GM21529 (cell line): ENCODE measurements at regions not wholly inside any gene's neighbourhood (a gene's known extent, or its start where the extent isn't known, plus 50 kb on each side); places are given as distances from the start of the nearest gene placed in this dataset.

Source experiments
- ATAC-seq: cut with Tn5 transposase; IDR thresholded peaks from one replicate; pipeline ENCODE4 v1.9.1; 2021; ENCODE audit not compliant: unreplicated experiment

DNA sequence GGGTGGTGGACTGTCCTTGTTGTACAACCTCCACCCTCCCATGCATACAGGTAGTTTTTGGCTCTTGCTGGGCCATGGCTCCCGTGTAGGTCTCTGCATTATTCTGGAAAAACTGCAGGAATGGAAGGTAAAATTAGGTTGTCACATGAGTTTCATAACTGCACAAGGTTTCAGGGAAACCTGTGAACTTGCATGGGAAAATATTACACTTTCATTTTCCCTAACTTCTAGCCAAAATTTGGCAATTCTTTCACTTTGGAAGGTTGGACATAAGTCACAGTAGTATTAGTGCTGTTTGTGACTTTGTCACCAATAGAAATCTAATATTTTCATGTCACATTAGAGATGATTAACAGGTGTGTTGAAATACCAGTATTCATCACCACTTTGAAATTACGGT is 118.1 kb upstream of the MGAT5 start:
- no peak for ATAC-seq

DNA sequence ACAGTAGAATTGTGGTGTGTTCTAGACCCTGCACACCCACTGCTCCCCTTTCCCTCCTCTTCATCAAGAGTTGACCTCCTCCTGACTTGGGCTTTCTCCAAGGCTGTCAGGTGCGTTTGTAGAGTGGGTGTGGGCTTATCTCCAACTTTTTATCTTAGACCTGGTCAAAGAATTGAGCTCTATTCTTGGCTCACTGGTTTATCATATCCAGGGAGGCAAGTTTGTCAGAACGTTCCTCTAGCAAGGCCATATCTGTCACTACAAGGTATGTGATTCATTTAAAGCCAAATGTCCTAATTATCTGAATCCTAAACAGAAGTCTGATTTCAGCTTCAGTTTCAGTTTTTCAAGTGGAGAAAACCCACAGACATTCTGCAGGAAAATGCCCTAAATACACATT is 117.1 kb upstream of the MGAT5 start:
- ATAC-seq: no peak

DNA sequence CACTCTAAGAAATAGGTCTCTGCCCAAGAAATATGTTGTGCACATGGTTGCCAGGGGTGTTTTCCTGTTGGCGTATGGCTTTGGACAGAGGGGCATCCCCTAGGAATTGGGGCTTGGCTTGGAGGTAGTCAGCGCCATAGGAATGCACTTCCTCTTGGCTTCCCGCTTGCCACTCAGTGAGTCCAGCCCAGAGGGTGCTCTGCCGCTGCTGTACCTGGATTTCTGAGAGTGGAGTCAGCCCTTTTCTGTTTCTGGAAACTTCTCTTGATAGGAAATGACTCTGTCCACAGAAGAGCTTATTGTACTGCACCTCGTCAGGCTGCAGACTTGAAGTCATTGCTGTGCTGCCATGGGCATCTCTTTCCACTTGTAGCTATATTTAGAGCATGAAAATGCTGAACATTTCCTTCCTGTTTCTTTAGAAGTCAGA is 116.7 kb upstream of the MGAT5 start:
- ATAC-seq: no peak

DNA sequence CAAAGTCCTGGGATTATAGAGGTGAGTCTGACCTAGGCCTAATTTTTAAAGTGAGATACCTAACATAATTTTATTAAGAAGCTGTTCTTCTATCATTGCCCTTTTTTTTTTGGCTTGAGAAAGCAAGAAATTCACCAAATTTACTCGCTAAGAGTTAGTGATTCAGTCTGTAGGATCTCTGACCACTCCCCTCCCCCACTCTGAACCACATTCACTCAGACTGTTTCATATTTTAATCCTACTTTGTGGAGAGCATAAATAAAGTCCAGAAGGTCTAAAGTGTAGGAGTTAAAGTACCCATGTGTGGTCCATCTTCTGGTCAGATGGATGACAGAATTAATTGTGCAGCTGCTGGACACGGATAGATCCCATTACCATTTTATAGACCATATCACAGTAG is 115.8 kb upstream of the MGAT5 start:
- no peak for ATAC-seq

DNA sequence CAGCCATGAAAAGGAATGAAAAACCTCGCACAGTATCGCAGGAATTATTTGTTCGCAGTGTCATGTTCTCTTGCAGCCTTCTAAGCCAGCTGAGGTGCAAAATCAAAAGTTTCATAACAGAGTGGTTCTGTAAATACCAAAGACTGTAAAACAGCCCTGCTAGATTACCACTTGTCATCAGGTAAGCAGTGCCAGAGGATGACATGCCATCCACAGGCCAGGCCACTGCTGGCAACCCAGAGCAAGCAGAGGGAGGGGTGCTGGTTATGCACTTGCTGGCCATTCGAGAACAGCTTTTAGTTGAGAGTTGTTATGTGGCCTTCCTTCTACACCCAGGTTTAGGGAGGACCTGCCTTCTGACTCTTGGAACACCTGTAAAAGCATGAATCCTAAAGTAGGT is 114.3 kb upstream of the MGAT5 start:
- no peak for ATAC-seq

DNA sequence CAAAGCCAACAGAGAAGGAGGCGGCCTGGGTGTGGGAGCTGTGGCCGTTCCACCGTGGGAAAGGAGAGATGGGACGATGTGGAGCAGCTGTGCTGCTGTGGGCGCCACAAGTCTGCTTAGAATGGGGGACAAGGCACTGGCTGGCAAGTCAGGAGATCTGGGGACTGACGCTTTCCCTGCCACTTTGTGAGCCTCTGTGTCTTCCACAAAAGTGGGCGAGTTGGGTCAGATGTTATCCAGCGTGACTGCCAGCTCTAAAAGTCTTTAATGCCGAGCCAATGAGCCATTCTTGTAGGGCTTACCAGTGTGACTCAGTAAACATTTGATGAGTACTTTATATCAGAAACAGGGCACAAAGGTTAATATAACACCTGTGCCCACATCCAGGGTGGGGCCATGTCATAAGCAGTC is 113.6 kb upstream of the MGAT5 start:
- ATAC-seq: no peak

DNA sequence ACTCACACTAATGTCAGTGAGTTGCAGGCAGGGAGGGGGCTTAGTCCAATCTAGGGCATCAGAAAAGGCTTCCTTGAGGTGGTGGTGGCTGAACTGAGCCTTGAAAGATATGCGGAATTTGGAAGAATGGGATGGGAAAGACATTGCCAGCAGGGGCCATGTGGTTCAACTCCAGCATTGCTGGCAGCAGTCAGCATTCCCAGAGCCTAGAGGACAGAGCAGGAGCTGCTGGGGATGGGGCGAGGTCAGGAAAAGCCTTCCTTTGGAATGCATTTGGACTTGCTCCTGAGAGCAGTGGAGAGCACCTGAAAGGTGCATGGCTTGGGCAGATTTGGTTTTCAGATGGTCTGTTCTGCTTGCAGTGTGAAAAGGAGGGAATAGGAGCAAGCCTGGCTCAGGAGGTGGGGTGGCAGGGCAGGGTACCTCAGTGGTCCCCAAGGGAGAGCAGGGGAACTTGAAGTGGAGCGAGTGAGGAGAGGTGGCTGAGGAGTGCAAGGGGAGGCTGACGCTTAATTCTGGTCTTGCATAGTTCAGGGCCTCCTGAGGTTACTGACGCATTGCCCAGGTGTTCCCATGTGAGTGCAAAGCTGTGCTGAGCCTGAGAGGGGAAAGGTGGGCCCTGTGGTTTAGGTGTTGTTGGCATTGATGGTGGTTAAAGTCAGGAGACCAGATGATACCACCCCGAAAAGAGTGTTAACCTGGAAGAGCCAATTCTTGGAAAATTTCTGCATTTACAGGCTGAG is 112.1 kb upstream of the MGAT5 start:
- ATAC-seq: no peak

DNA sequence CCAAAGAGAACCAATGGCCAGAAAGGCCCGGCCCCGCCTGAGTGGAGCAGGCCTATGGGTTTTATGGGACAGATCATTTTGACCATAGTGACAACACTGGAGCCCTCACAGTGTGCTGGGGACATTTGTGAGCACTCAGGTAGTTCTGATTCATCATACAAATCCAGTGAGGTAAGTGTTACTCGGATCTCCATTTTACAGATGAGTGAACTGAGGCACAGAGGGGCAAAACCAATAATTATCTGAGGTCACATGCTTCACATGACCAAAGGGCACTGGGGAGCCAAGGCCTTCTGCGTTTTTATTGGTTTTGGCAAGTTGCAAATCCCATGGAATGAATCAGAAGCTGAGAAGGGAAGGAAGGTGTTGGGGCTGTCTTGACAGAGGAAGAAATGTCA is 111.5 kb upstream of the MGAT5 start:
- no peak for ATAC-seq

DNA sequence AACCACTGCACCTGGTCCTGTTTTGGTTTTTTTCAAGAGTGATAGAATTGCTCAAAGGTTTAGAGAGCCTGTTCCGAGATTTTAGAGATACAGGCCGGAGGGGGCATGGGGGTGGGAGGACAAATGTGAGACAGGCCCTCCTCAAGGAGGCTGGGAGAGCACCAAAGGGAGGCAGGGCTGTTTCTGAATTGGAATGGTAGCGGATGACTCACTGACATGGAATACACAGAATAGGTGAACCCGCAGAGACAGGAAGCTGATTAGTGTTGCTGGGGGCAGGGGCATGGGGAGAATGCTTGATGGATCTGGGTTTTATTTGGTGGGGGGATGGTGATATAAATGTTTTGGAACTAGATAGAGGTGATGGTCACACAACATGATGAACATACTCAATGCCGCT is 111.0 kb upstream of the MGAT5 start:
- ATAC-seq: no peak

DNA sequence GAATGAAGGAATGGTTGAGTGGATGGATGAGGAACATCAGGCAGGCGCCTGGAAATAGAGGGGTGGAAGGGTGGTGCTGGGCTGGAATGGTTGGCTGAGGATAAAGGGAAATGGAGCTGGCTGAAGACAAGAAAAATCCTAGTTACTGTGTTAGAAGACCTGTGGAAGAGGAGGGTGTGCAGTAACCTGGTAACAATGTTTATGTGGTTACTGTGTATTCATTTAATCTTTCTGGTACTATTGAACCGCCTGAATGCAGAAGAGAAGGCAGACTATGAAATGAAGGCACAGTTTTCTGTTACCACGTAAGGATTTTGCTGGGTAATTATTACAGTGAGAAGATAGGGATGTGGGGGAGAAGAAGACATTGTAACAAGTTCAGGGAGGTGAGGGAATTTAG is 110.3 kb upstream of the MGAT5 start:
- no peak for ATAC-seq

DNA sequence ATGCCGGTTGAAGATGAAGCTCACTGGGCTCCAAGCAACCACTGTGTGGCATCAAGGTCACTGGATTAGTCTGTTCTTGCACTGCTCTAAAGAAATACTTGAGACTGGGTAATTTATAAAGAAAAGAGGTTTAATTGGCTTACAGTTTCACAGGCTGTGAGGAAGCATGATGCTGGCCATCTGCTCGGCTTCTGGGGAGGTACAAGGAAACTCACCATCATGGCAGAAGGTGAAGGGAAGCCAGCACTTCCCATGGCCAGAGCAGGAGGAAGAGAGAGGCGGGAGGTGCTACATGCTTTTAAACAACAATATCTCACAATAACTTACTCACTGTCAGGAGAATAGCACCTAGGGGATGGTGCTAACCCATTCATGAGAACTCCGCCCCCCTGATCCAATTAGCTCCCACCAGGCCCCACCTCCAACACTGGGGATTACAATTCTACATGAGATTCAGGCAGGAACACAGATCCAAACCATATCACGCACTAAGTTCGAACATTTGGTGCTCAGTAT is 109.7 kb upstream of the MGAT5 start:
- no peak for ATAC-seq

DNA sequence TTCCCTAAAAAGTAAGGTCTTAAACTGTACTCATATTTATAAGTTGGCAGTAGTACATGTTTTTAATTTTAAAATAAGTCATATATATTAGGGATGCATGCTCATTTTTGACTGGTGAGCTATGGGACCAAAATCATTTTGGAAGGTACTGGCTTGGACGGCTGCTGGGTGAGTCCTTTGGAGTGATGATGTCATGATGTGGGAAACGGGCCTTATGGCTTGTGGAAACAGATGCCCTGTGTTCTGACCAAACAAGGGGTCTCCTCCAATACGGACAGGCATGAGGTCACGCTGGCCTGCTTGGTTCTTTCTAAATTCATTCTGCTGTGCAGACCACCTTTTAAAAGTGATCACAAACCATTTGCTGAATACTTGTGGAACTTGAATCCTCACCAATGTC is 109.2 kb upstream of the MGAT5 start:
- ATAC-seq: no peak

DNA sequence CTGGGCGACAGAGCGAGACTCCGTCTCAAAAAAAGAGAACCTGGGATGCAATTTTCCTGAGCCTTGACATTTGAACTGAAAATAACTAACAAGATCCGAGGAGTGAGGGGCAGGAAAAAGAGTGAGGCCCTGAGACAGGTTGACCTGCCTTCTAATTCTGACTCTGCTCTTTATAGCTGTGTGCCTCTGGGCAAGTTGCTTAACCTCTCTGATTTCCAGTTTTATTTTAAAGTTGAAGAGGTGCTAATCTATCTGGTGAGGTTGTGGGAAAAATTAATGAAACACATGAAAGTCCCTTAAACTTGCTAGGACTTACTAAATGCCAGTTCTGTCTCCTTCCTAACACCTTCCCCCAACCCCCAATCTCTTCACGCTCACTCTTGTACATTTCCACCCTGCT is 108.4 kb upstream of the MGAT5 start:
- no peak for ATAC-seq

DNA sequence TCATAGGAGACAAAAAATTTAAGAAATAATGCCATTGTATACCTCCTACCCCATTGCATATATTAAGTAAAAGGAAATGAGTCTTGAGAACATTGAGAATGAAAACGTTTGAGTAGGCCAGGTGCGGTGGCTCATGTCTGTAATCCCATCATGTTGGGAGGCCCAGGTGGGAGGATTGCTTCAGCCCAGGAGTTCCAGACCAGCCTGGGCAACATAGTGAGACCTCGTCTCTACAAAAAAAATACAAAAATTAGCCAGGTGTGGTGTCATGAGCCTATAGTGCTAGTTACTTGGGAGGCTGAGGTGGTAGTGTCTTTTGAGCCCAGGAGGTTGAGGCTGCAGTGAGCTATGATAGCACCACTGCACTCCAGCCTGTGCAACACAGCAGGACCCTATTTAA is 107.7 kb upstream of the MGAT5 start:
- no peak for ATAC-seq

DNA sequence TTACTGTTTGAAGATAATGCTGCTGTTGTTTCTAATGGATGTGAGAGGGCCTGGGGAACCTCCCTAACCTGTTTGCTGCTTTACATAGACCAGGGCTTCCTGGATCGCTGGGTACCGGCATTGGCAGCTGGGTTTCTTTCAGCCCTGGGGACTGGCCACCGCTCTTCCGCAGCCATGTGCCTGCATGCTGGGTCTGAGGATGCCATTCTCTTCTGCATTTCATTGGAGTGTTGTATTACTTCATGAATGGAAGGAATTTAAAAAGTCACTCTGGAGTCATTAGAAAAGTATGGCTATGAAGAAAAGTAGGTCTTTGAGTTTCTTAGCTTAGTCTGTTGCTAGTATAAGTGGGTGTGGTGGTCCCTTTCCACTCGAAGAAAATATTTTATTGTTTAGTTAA is 107.3 kb upstream of the MGAT5 start:
- ATAC-seq: no peak

DNA sequence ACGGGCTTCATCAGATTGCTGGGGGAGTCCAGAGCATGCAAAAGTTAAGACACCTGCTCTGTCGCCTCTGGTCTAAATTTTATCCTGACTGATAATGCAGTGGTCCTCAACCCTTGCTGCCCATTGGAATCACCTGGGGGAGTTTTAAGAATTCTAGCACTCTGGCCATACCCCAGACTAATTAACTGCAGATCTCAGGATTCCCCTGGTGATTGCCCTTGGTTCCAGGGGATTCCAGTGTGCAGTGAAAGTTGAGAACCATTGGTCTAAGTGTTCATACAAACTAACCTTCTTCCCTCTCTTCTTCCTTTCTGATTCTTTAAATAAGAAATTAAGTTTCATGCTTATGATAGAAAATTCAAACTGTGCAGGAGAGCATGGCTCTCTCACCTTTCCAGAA is 105.7 kb upstream of the MGAT5 start:
- peak; percentile 36 for ATAC-seq

DNA sequence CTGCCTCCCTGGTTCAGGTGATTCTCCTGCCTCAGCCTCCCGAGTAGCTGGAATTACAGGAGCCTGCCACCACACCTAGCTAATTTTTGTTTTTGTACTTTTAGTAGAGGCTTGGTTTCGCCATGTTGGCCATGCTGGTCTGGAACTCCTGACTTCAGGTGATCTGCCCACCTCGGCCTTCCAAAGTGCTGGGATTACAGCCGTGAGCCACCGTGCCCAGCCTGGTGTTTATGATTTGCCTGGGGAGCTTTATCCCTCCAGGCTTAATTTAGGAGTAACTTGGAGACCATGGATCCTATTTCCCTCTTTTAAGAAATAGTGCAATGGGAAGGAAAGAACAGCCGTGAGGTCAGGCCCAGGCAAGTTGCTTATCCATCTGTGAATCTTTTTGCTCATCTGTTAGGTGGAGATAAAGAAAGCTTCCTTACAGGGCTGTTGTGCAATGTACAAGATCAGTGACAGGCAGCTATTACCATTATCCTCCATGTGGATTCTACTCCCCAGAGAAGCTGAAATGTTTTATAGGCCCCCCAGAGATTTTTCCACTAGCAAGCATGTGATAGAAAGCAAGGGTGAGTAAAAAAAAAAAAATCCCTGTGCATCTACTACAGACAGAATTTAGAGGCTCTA is 104.9 kb upstream of the MGAT5 start:
- no peak for ATAC-seq

DNA sequence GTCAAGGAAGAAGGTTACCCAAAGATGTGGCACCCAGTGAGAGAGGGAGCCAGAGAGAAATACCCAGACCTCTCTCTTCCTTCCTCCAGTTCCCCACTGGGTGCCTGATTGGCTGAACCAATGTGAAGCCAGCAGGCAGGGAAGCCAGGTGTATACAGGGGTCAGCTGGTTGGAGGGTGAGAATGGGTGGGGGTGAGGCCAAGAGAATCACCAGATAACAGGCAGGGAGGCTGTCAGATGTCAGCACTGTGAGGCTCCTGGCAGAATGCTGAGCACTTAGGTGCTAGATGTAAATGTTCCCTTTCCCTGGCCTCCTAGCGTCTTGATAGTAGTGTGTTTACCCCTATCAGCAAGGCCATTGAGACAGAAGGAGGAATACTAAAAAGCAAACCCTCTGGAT is 104.0 kb upstream of the MGAT5 start:
- ATAC-seq: no peak

DNA sequence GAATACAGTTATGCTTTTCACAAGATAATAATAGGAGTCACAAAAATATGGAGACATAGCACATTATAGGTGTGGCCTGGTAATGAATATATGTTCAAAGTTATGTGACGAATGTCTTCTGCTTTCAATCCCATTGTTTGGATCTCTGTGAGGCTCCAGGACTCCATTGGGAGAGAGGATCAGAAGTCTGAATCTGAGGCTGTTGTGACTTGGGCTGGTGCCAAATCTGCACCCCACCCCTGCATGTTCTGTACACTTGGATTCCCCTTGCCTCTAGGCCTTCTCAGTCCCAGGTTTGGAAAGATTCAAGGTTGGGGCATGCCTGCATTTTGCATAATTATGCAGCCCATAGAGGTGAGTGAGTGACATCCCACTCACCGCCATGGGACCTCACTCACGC is 103.1 kb upstream of the MGAT5 start:
- ATAC-seq: no peak

DNA sequence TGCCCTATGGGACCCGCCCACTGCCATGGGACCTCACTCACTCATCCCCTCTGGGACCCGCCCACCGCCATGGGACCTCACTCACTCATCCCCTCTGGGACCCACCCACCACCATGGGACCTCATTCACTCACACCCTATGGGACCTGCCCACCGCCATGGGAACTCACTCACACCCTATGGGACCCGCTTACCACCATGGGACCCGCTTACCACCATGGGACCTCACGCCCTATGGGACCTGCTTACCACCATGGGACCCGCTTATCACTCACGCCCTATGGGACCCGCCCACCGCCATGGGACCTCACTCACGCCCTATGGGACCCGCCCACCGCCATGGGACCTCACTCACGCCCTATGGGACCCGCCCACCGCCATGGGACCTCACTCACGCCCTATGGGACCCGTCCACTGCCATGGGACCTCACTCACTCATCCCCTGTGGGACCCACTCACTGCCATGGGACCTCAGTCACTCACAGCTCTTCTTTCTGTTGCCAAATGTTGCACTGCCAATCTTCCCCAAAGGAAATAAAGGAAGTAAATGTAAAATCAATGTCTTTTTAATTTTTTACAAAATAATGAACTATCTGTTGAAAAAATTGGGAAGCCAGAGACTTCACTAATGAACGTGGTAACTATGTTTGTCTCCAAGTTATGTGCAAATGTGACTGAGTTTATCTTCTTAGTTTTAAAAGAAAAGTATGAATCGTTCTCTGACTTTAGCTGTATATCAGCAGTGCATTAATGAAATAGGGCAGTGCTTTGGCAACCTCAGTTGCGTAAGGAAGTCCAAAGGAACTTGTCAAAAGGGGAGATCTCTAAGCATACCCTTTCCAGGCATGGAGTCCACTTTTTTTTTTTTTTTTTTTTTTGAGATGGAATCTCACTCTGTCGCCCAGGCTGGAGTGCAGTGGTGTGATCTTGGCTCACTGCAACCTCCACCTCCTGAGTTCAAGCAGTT is 101.5 kb upstream of the MGAT5 start:
- no peak for ATAC-seq

DNA sequence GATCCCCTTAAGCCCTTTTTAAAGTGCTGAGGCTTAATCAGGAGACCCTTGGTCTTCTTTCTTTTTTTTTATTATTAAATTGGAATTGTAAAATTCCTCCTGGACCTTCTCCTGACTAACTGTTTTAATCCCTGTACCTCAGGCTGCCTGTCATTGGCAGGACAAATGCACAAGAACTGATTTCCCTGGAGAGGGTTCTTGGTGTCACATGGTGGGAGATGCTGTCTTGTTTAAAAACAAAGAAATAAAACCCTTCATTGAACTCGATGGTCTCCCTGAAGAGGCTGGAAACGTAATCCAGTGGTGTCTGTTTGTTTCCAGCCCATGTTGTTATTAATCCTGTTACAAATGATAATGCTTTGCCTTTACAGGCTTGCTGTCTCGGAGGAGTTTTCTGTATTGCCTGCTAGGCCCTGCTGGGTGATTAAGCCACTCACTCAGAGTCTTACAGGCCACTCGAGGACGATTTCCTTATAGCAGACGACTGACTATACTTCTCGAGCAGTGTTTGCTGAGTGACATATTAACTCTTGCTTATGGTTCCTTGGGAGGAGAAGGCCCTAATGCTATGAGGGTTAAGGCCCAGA is 100.5 kb upstream of the MGAT5 start:
- ATAC-seq: no peak
